ENCODE measurements at regions not wholly inside any gene's neighbourhood (a gene's known extent, or its start where the extent isn't known, plus 50 kb on each side); places are given as distances from the start of the nearest gene placed in this dataset.

DNA sequence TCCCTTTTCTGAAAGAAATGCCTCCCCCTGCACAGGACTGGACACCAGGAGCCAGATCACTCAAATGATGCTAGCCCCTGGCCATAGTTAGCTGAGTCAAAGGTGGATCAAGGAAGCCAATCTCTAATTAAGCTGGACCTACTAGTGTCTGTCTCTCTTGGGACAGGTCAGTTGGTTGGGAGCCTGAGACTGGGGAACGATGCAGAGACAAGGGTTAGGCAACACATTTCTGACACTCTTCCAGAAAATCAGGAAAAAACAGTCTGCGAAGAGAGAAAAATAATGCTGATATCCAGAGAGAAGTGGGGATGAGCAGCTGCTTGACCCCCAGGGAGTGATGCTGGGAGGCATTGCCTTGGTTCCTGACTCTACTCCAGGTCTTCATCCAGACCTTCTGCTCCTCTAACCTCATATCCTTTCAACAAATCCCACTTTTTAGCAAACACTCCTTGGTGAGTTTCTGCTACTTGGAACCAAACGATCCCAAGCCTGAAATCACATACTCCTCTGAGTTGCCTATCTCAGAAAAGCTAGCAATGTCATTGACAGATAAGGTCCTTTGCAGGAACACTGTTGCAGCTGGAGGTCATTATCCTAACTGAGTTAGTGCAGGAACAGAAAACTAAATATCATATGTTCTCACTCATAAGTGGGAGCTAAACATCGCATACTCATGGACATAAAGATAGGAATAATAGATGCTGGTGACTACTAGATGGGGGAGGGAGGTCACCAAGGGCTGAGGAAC is 369.7 kb downstream of the COG6 start:
- Mint-ChIP-seq H3K27me3 (ENCODE audit: unreplicated experiment) (no peaks in the 10 kb centered on the region), H3K27ac (ENCODE audit: unreplicated experiment) (no peak overlapping the region), H3K4me3 (ENCODE audit: unreplicated experiment) (no peak overlapping the region), H3K9me3 (ENCODE audit: unreplicated experiment) (no peaks in the 10 kb centered on the region), H3K36me3 (ENCODE audit: unreplicated experiment) (no peaks in the 10 kb centered on the region), H3K4me1 (ENCODE audit: low read depth, unreplicated experiment) (no peaks in the 10 kb centered on the region)
- TF ChIP-seq CTCF (IDR thresholded peaks at IDR 0.05; ENCODE audit: partially characterized antibody, unreplicated experiment), result no peak
- DNase-seq, result no peak

DNA sequence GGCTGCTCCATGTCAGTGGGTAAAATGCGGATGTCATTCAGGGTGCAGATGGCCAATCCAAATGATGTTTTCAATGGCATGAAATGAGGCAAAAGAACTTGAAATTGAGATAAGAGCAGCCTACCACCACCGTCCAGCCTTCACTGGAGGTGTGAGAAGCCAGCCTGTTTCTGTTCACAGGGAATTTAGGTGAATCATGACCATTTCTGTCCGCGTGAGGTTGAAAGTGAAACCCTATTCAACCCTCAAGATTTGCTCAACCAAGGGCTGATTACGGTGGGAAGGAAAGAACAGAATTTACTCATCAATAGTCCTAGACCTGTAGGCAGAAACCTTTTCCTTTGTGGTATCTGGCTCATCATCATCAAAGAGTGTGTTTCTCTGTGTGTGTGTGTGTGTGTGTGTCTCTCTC is 370.7 kb downstream of the COG6 start:
- H3K9me3 Mint-ChIP-seq (ENCODE audit: unreplicated experiment), result no peaks in the 10 kb centered on the region
- no peak overlapping the region for H3K27ac Mint-ChIP-seq (ENCODE audit: unreplicated experiment)
- no peak for DNase-seq
- no peaks in the 10 kb centered on the region for H3K36me3 Mint-ChIP-seq (ENCODE audit: unreplicated experiment)
- no peak overlapping the region for H3K4me3 Mint-ChIP-seq (ENCODE audit: unreplicated experiment)
- H3K27me3 Mint-ChIP-seq (ENCODE audit: unreplicated experiment), result no peaks in the 10 kb centered on the region
- H3K4me1 Mint-ChIP-seq (ENCODE audit: low read depth, unreplicated experiment), result no peaks in the 10 kb centered on the region
- no peak for TF ChIP-seq CTCF (IDR thresholded peaks at IDR 0.05; ENCODE audit: partially characterized antibody, unreplicated experiment)

- no peak for DNase-seq
- H3K36me3 Mint-ChIP-seq (ENCODE audit: unreplicated experiment), result no peaks in the 10 kb centered on the region
- no peak overlapping the region for H3K27ac Mint-ChIP-seq (ENCODE audit: unreplicated experiment)
- no peaks in the 10 kb centered on the region for H3K27me3 Mint-ChIP-seq (ENCODE audit: unreplicated experiment)
- H3K9me3 Mint-ChIP-seq (ENCODE audit: unreplicated experiment), result no peaks in the 10 kb centered on the region
- H3K4me3 Mint-ChIP-seq (ENCODE audit: unreplicated experiment), result no peak overlapping the region
- no peak for TF ChIP-seq CTCF (IDR thresholded peaks at IDR 0.05; ENCODE audit: partially characterized antibody, unreplicated experiment)
- no peaks in the 10 kb centered on the region for H3K4me1 Mint-ChIP-seq (ENCODE audit: low read depth, unreplicated experiment)
Observed at GRCh38 chr13:40026741-40027140, 371.3 kb downstream of the COG6 start.

DNA sequence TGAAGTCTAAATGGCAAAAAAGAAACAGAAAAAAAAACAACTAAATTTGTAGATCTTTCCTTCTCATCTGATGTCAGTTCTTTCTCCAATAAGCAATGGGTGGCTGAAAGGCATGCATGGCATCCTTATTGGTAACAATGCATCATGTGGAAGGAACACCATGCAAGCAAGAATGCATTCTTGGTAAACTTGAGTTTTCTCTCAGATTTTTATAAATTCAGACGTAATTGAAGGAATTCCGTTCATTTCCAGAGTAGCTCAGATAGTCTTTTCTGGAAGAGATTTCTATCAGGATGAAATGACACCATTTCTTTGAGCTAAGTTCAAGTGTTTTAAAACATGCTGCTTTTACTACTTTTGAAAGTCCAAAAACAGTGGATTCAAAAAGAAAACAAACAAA is 373.0 kb downstream of the COG6 start:
- no peak for TF ChIP-seq CTCF (IDR thresholded peaks at IDR 0.05; ENCODE audit: partially characterized antibody, unreplicated experiment)
- H3K27ac Mint-ChIP-seq (ENCODE audit: unreplicated experiment), result no peak overlapping the region
- DNase-seq, result no peak
- H3K9me3 Mint-ChIP-seq (ENCODE audit: unreplicated experiment), result no peaks in the 10 kb centered on the region
- no peaks in the 10 kb centered on the region for H3K27me3 Mint-ChIP-seq (ENCODE audit: unreplicated experiment)
- no peaks in the 10 kb centered on the region for H3K36me3 Mint-ChIP-seq (ENCODE audit: unreplicated experiment)
- H3K4me1 Mint-ChIP-seq (ENCODE audit: low read depth, unreplicated experiment), result no peaks in the 10 kb centered on the region
- no peak overlapping the region for H3K4me3 Mint-ChIP-seq (ENCODE audit: unreplicated experiment)

- Mint-ChIP-seq H3K4me3 (ENCODE audit: unreplicated experiment) (no peak overlapping the region), H3K9me3 (ENCODE audit: unreplicated experiment) (no peaks in the 10 kb centered on the region), H3K4me1 (ENCODE audit: low read depth, unreplicated experiment) (no peaks in the 10 kb centered on the region), H3K27ac (ENCODE audit: unreplicated experiment) (no peak overlapping the region), H3K27me3 (ENCODE audit: unreplicated experiment) (no peaks in the 10 kb centered on the region), H3K36me3 (ENCODE audit: unreplicated experiment) (no peaks in the 10 kb centered on the region)
- no peak for TF ChIP-seq CTCF (IDR thresholded peaks at IDR 0.05; ENCODE audit: partially characterized antibody, unreplicated experiment)
- no peak for DNase-seq
Observed at GRCh38 chr13:40031031-40031430, 375.6 kb downstream of the COG6 start.

Measured in glutamatergic neuron (in vitro differentiated cells).